ENCODE measurements at regions not wholly inside any gene's neighbourhood (a gene's known extent, or its start where the extent isn't known, plus 50 kb on each side); places are given as distances from the start of the nearest gene placed in this dataset.

DNA sequence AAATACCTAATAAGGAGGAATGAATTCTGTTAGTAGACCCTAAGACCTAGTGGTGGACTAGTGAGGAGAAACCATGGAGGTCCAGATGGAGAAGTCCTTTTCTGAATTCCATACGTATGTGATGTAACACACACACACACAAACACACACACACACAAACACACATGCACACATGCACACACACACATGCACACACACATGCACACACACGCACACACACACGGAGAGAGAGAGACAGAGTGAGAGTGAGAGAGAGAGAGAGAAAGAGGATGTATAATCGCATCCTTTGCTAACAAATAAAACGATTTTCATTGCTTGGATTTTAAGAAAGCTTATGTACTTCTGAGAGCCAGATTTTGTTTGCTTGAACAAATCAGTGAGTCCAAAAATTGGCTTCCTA lies 132.6 kb upstream of the CEP162 start:
- Histone ChIP-seq H3K14ac (ENCODE audit: insufficient read length) (no peak overlapping the region), H3K4me2 (ENCODE audit: insufficient read depth in 1 of 2, low read depth in 2 of 2, low read length in 2 of 2) (no peak overlapping the region), H2AK5ac (ENCODE audit: low read depth, low read length) (no peak overlapping the region; the same call in 1 of the 2 replicates), H2BK12ac (ENCODE audit: low read depth, low read length) (no peak overlapping the region), H3K23ac (ENCODE audit: insufficient read length) (no peak overlapping the region), H3K9me3 (ENCODE audit: insufficient read depth in 2 of 2, low read depth in 1 of 2, low read length in 1 of 2) (no peaks in the 10 kb centered on the region), H4K5ac (ENCODE audit: insufficient read length, low read depth, low read length) (no peak overlapping the region), H2BK20ac (ENCODE audit: low read length) (no peak overlapping the region), H2AFZ (ENCODE audit: low read length) (no peak overlapping the region), H3K4ac (replicated peaks; ENCODE audit: insufficient read length, low read depth, low read length) (no peak overlapping the region), H3K23me2 (ENCODE audit: low read depth, low read length) (no peaks in the 10 kb centered on the region), H3K56ac (replicated peaks; ENCODE audit: insufficient read length, low read depth, low read length) (no peak overlapping the region), H3K36me3 (ENCODE audit: control insufficient read depth in 2 of 4, insufficient read depth in 4 of 4, low read length in 3 of 4) (no peaks in the 10 kb centered on the region), H2BK15ac (ENCODE audit: low read length) (no peak overlapping the region), H3K79me2 (ENCODE audit: control insufficient read depth in 1 of 2, insufficient read depth in 2 of 2, low read length in 2 of 2) (no peaks in the 10 kb centered on the region), H3K27ac (ENCODE audit: low read depth, low read length) (no peak overlapping the region), H2BK120ac (replicated peaks; ENCODE audit: low read depth, low read length) (no peak overlapping the region), H3K4me3 (ENCODE audit: extremely low read depth in 1 of 4, insufficient read depth in 2 of 4, low read depth in 3 of 4, low read length in 4 of 4) (no peak overlapping the region), H3K27me3 (replicated peaks in 1 of 4; ENCODE audit: control insufficient read depth in 3 of 4, extremely low read depth in 1 of 4, insufficient read depth in 3 of 4, low read length in 3 of 4) (no peaks in the 10 kb centered on the region), H2BK5ac (ENCODE audit: low read depth, low read length) (no peak overlapping the region), H3K9ac (replicated peaks in 1 of 4; ENCODE audit: extremely low read depth in 1 of 4, low read depth in 3 of 4, low read length in 3 of 4) (no peak overlapping the region), H3K4me1 (replicated peaks in 1 of 4; ENCODE audit: control insufficient read depth in 3 of 4, insufficient read depth in 4 of 4, low read length in 3 of 4) (no peaks in the 10 kb centered on the region), H3K18ac (ENCODE audit: extremely low read depth, low read length) (no peak overlapping the region), H4K91ac (replicated peaks; ENCODE audit: insufficient read length, low read length) (no peak overlapping the region), H4K20me1 (replicated peaks in 1 of 2; ENCODE audit: control insufficient read depth in 1 of 2, insufficient read depth in 2 of 2, low read length in 2 of 2) (no peaks in the 10 kb centered on the region), H3K79me1 (ENCODE audit: low read depth, low read length) (no peaks in the 10 kb centered on the region), H4K8ac (ENCODE audit: extremely low read depth, insufficient read depth, low read length) (no peak overlapping the region)
- DNase-seq (ENCODE audit: low read depth in 1 of 2, low spot score in 2 of 2) (no peak), FAIRE-seq (no peak)
- POLR2A ChIA-PET (ENCODE audit: partially characterized antibody) = no interaction called here
- WGBS, 2 experiments (ENCODE audit: extremely low coverage in 1 of 2, insufficient coverage in 1 of 2, insufficient read length in 1 of 2, insufficient replicate concordance in 2 of 2, low coverage in 1 of 2, low lambda C conversion rate in 2 of 2, missing lambda C conversion rate in 1 of 2) = 87% methylated on average over 5 of the region's 5 CpGs; no CpG with 5 or more reads in 1 of the 2 experiments
- no peak for TF ChIP-seq TCF12 (IDR thresholded peaks at IDR 0.05; ENCODE audit: low read depth, low read length)
- TF ChIP-seq CHD2 (IDR thresholded peaks at IDR 0.05; ENCODE audit: low read length) = no peak
- TF ChIP-seq KDM1A (IDR thresholded peaks at IDR 0.05; ENCODE audit: borderline replicate concordance, low read length) = no peak
- TF ChIP-seq YY1 (IDR thresholded peaks at IDR 0.05; ENCODE audit: low read depth, low read length) = no peak
- TF ChIP-seq EP300 (IDR thresholded peaks at IDR 0.05; ENCODE audit: borderline replicate concordance in 1 of 2, low read depth in 2 of 2, low read length in 2 of 2) = no peak
- TF ChIP-seq ASH2L (IDR thresholded peaks at IDR 0.05; ENCODE audit: low read length) = no peak
- CTCF ChIA-PET (ENCODE audit: partially characterized antibody) = interaction anchor here (0.7 kb wide), 1 partner anchor 249 kb away, joined by 3 read pairs; no protein-coding TSS in a partner anchor

Measured in H1 (cell line).